HCT116 (cell line): ENCODE measurements at regions not wholly inside any gene's neighbourhood (a gene's known extent, or its start where the extent isn't known, plus 50 kb on each side); places are given as distances from the start of the nearest gene placed in this dataset.

Source experiments
- EZH2 ChIP-seq: fragments of 200-600 bp; sonication (generic); IDR thresholded peaks from 2 replicates; pipeline ENCODE4 v1.6.1; 2017; ENCODE audit warnings: antibody characterized with exemption, mixed run types
- POLR2AphosphoS5 ChIP-seq: IDR thresholded peaks from 2 replicates; pipeline ENCODE4 v1.6.1; 2011; ENCODE audit warnings: mild to moderate bottlenecking, low read depth, low read length, moderate library complexity
- RAD21 ChIP-seq: IDR thresholded peaks from 2 replicates; pipeline ENCODE4 v1.6.1; 2012; ENCODE audit warnings: low read depth, mild to moderate bottlenecking
- TF ChIP-seq, protein P1 (sequence below): IDR thresholded peaks from 2 replicates; pipeline ENCODE4 v1.6.1; 2012; ENCODE audit warnings: low read depth
- TF ChIP-seq, protein P2 (sequence below), 3 experiments: fragments of 200-600 bp in 1 of 3; sonication (generic) in 1 of 3; IDR thresholded peaks in 2 of 3; conservative IDR thresholded peaks in 1 of 3; 2 replicates each; pipeline ENCODE4 v1.5.1; 2012 to 2017; ENCODE audit warnings: low read depth in 2 of 3, low read length in 2 of 3, antibody characterized with exemption in 1 of 3, borderline replicate concordance in 1 of 3, control low read depth in 1 of 3, mild to moderate bottlenecking in 1 of 3, mixed read lengths in 1 of 3, mixed run types in 1 of 3, moderate library complexity in 1 of 3; ENCODE audit not compliant: insufficient read depth in 1 of 3
- TF ChIP-seq, protein P3 (sequence below): IDR thresholded peaks from 2 replicates; pipeline ENCODE4 v1.6.1; 2012

DNA sequence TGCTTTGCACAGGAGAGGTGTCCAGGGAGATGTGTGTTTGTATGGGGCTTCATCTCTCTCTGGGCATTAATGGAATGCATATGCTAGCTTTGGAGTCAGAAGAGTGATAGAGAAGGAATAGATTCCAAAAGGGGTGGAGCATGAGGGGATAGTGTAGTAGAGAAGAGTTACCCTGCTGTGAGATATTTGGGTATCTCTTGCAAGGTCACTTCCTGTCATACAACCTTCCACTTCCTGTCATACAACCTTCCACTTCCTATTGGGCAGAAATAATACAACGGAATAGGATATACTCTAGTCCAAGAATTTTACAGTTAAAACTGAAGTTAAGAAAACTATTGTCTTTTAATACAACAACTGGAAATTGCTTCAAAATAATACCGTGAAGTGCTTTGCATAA lies 351.8 kb upstream of the FMN2 start:
- TF ChIP-seq POLR2AphosphoS5 = no peak
- no peak for TF ChIP-seq RAD21
- TF ChIP-seq, protein P1, sequence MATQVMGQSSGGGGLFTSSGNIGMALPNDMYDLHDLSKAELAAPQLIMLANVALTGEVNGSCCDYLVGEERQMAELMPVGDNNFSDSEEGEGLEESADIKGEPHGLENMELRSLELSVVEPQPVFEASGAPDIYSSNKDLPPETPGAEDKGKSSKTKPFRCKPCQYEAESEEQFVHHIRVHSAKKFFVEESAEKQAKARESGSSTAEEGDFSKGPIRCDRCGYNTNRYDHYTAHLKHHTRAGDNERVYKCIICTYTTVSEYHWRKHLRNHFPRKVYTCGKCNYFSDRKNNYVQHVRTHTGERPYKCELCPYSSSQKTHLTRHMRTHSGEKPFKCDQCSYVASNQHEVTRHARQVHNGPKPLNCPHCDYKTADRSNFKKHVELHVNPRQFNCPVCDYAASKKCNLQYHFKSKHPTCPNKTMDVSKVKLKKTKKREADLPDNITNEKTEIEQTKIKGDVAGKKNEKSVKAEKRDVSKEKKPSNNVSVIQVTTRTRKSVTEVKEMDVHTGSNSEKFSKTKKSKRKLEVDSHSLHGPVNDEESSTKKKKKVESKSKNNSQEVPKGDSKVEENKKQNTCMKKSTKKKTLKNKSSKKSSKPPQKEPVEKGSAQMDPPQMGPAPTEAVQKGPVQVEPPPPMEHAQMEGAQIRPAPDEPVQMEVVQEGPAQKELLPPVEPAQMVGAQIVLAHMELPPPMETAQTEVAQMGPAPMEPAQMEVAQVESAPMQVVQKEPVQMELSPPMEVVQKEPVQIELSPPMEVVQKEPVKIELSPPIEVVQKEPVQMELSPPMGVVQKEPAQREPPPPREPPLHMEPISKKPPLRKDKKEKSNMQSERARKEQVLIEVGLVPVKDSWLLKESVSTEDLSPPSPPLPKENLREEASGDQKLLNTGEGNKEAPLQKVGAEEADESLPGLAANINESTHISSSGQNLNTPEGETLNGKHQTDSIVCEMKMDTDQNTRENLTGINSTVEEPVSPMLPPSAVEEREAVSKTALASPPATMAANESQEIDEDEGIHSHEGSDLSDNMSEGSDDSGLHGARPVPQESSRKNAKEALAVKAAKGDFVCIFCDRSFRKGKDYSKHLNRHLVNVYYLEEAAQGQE = no peak
- TF ChIP-seq, protein P2, sequence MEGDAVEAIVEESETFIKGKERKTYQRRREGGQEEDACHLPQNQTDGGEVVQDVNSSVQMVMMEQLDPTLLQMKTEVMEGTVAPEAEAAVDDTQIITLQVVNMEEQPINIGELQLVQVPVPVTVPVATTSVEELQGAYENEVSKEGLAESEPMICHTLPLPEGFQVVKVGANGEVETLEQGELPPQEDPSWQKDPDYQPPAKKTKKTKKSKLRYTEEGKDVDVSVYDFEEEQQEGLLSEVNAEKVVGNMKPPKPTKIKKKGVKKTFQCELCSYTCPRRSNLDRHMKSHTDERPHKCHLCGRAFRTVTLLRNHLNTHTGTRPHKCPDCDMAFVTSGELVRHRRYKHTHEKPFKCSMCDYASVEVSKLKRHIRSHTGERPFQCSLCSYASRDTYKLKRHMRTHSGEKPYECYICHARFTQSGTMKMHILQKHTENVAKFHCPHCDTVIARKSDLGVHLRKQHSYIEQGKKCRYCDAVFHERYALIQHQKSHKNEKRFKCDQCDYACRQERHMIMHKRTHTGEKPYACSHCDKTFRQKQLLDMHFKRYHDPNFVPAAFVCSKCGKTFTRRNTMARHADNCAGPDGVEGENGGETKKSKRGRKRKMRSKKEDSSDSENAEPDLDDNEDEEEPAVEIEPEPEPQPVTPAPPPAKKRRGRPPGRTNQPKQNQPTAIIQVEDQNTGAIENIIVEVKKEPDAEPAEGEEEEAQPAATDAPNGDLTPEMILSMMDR (IDR thresholded peaks at IDR 0.05 in 2 of 3, conservative IDR thresholded peaks at IDR 0.05 in 1 of 3; ENCODE audit: borderline replicate concordance in 1 of 3, insufficient read depth in 1 of 3, low read depth in 2 of 3, low read length in 2 of 3) = no peak
- TF ChIP-seq, protein P3, sequence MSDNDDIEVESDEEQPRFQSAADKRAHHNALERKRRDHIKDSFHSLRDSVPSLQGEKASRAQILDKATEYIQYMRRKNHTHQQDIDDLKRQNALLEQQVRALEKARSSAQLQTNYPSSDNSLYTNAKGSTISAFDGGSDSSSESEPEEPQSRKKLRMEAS = no peak
- TF ChIP-seq EZH2 = no peak
